KG1 (cell line): ENCODE measurements at regions not wholly inside any gene's neighbourhood (a gene's known extent, or its start where the extent isn't known, plus 50 kb on each side); places are given as distances from the start of the nearest gene placed in this dataset.

ENCODE experiments used
- DNase-seq: peaks from one replicate; lab custom pipeline; 2025; lab: John Stamatoyannopoulos, UW

- no peak for DNase-seq
These were observed 56.2 kb upstream of the GPRIN3 start for GRCh38 chr4:89363786-89364185.

- DNase-seq, result no peak
These were observed 51.5 kb upstream of the GPRIN3 start for GRCh38 chr4:89358935-89359638.

GRCh38 chr4:89357787-89358186 lies 50.2 kb upstream of the GPRIN3 start:
- DNase-seq, result no peak
